Epithelial cell of prostate (primary cell): ENCODE measurements at regions not wholly inside any gene's neighbourhood (a gene's known extent, or its start where the extent isn't known, plus 50 kb on each side); places are given as distances from the start of the nearest gene placed in this dataset.
A peak's percentile ranks its signal among the peaks of the same experiment; 100 is the strongest.
"Not testable (repeated sequence)": the region's sequence is repeated elsewhere in the genome, so short reads cannot be mapped to it uniquely, and the experiment has no call there.

Experiments
- DNase-seq: peaks from one replicate; pipeline ENCODE4 v3.0.0-alpha.2; 2011; ENCODE audit warnings: low read depth, low spot score
- H3K27ac ChIP-seq: fragments of 450-650 bp; 2 replicates; pipeline ENCODE4 v1.5.1; 2017; ENCODE audit warnings: mild to moderate bottlenecking

GRCh38 chr2:212725180-212725579 is 186.6 kb upstream of the ERBB4 start:
- H3K27ac ChIP-seq: no peak overlapping the region
- no peak for DNase-seq

- H3K27ac ChIP-seq: peak overlapping the region; percentile 44
- no peak for DNase-seq
Observed at GRCh38 chr2:212723226-212723625, 184.6 kb upstream of the ERBB4 start.

- H3K27ac ChIP-seq: peak overlapping the region; percentile 44
- no peak for DNase-seq
Observed at GRCh38 chr2:212722046-212722445, 183.4 kb upstream of the ERBB4 start.

GRCh38 chr2:212721026-212721451 is 182.4 kb upstream of the ERBB4 start:
- DNase-seq: no peak
- no peak overlapping the region for H3K27ac ChIP-seq

- H3K27ac ChIP-seq, DNase-seq: not testable (repeated sequence)
Observed at GRCh38 chr2:212715411-212715810, 176.8 kb upstream of the ERBB4 start.

GRCh38 chr2:212713681-212714080 is 175.1 kb upstream of the ERBB4 start:
- H3K27ac ChIP-seq: peak overlapping the region; percentile 87
- DNase-seq: peak; percentile 69

- H3K27ac ChIP-seq: peak overlapping the region; percentile 87
- DNase-seq: peak; percentile 78
Observed at GRCh38 chr2:212712991-212713390, 174.4 kb upstream of the ERBB4 start.

GRCh38 chr2:212712466-212712865 is 173.9 kb upstream of the ERBB4 start:
- H3K27ac ChIP-seq: peak overlapping the region; percentile 87
- DNase-seq: no peak

GRCh38 chr2:212711856-212712255 is 173.3 kb upstream of the ERBB4 start:
- peak overlapping the region; percentile 87 for H3K27ac ChIP-seq
- DNase-seq: peak; percentile 75

- DNase-seq: no peak
- H3K27ac ChIP-seq: peak overlapping the region; percentile 38
Observed at GRCh38 chr2:212709280-212709679, 170.7 kb upstream of the ERBB4 start.

- no peak overlapping the region for H3K27ac ChIP-seq
- no peak for DNase-seq
Observed at GRCh38 chr2:212708355-212708754, 169.8 kb upstream of the ERBB4 start.

- H3K27ac ChIP-seq: no peak overlapping the region
- DNase-seq: no peak
Observed at GRCh38 chr2:212695426-212695825, 156.8 kb upstream of the ERBB4 start.

- no peak overlapping the region for H3K27ac ChIP-seq
Observed at GRCh38 chr2:212694398-212694797, 155.8 kb upstream of the ERBB4 start.

GRCh38 chr2:212692466-212692865 is 153.9 kb upstream of the ERBB4 start:
- no peak overlapping the region for H3K27ac ChIP-seq

More at GRCh38 chr2:212694398-212694797, 155.8 kb upstream of the ERBB4 start:
- no peak for DNase-seq

GRCh38 chr2:212686285-212686895 is 147.8 kb upstream of the ERBB4 start:
- no peak overlapping the region for H3K27ac ChIP-seq
- DNase-seq: no peak

More at GRCh38 chr2:212692466-212692865, 153.9 kb upstream of the ERBB4 start:
- DNase-seq: no peak

- no peak overlapping the region for H3K27ac ChIP-seq
- DNase-seq: no peak
Observed at GRCh38 chr2:212683346-212684097, 144.9 kb upstream of the ERBB4 start.

GRCh38 chr2:212682937-212683336 is 144.3 kb upstream of the ERBB4 start:
- DNase-seq: no peak
- no peak overlapping the region for H3K27ac ChIP-seq

GRCh38 chr2:212677466-212677865 is 138.9 kb upstream of the ERBB4 start:
- no peak overlapping the region for H3K27ac ChIP-seq
- DNase-seq: no peak

- no peak overlapping the region for H3K27ac ChIP-seq
- no peak for DNase-seq
Observed at GRCh38 chr2:212672186-212672585, 133.6 kb upstream of the ERBB4 start.

- peak; percentile 45 for DNase-seq
- no peak overlapping the region for H3K27ac ChIP-seq
Observed at GRCh38 chr2:212669761-212670160, 131.2 kb upstream of the ERBB4 start.

GRCh38 chr2:212667751-212668316 is 129.2 kb upstream of the ERBB4 start:
- no peak for DNase-seq
- no peak overlapping the region for H3K27ac ChIP-seq
